MM.1S (cell line): ENCODE measurements at regions not wholly inside any gene's neighbourhood (a gene's known extent, or its start where the extent isn't known, plus 50 kb on each side); places are given as distances from the start of the nearest gene placed in this dataset.

Experiments used
- DNase-seq: peaks from one replicate; pipeline ENCODE4 v3.0.0-alpha.2; 2015
- H2AFZ ChIP-seq: fragments of 300-600 bp; sonication (generic); 2 replicates; pipeline ENCODE4 v1.6.0; 2016; ENCODE audit warnings: antibody characterized with exemption, low read length
- H3F3A ChIP-seq: fragments of 300-600 bp; sonication (generic); 2 replicates; pipeline ENCODE4 v1.6.1; 2016; ENCODE audit warnings: mild to moderate bottlenecking, antibody characterized with exemption, low read length, moderate library complexity, mixed read lengths; ENCODE audit not compliant: insufficient read depth
- H3K27ac ChIP-seq: fragments of 300-600 bp; sonication (generic); 2 replicates; pipeline ENCODE4 v1.5.1; 2016; ENCODE audit warnings: mild to moderate bottlenecking, low read length
- H3K27me3 ChIP-seq: fragments of 300-600 bp; sonication (generic); replicated peaks from 2 replicates; pipeline ENCODE4 v1.6.0; 2016; ENCODE audit warnings: low read length; ENCODE audit not compliant: insufficient read depth
- H3K36me3 ChIP-seq: fragments of 300-600 bp; sonication (generic); replicated peaks from 2 replicates; pipeline ENCODE4 v1.6.1; 2016; ENCODE audit warnings: mild to moderate bottlenecking, low read length, mixed read lengths; ENCODE audit not compliant: insufficient read depth
- H3K4me1 ChIP-seq: fragments of 300-600 bp; sonication (generic); 2 replicates; pipeline ENCODE4 v1.6.1; 2016; ENCODE audit warnings: low read length, mixed read lengths
- H3K4me2 ChIP-seq: fragments of 300-600 bp; sonication (generic); 2 replicates; pipeline ENCODE4 v1.6.0; 2016; ENCODE audit warnings: low read depth, low read length
- H3K4me3 ChIP-seq: fragments of 300-600 bp; sonication (generic); 2 replicates; pipeline ENCODE4 v1.5.1; 2016; ENCODE audit warnings: low read length, mixed read lengths
- H3K79me2 ChIP-seq: fragments of 300-600 bp; sonication (generic); 2 replicates; pipeline ENCODE4 v1.6.1; 2016; ENCODE audit warnings: mixed run types, low read length, mixed read lengths
- H3K9ac ChIP-seq: fragments of 300-600 bp; sonication (generic); 2 replicates; pipeline ENCODE4 v1.6.1; 2016; ENCODE audit warnings: low read length, mixed read lengths
- H3K9me2 ChIP-seq: fragments of 300-600 bp; sonication (generic); replicated peaks from 2 replicates; pipeline ENCODE4 v1.6.1; 2016; ENCODE audit warnings: mild to moderate bottlenecking, low read length, mixed read lengths; ENCODE audit not compliant: insufficient read depth
- H3K9me3 ChIP-seq: fragments of 300-600 bp; sonication (generic); replicated peaks from 2 replicates; pipeline ENCODE4 v1.6.1; 2016; ENCODE audit warnings: mild to moderate bottlenecking, low read length, mixed read lengths; ENCODE audit not compliant: insufficient read depth
- H4K20me1 ChIP-seq: fragments of 300-600 bp; sonication (generic); 2 replicates; pipeline ENCODE4 v1.6.1; 2016; ENCODE audit warnings: mild to moderate bottlenecking, low read length, moderate library complexity, mixed read lengths; ENCODE audit not compliant: insufficient read depth
- CTCF ChIP-seq: fragments of 300-600 bp; sonication (generic); IDR thresholded peaks from 2 replicates; pipeline ENCODE4 v1.5.1; 2016; ENCODE audit warnings: antibody characterized with exemption, low read length, mixed read lengths
- EZH2 ChIP-seq: fragments of 300-600 bp; sonication (generic); optimal IDR thresholded peaks from 2 replicates; pipeline ENCODE3; 2017; ENCODE audit warnings: low read depth, mild to moderate bottlenecking, antibody characterized with exemption, low read length, mixed read lengths
- EZH2phosphoT487 ChIP-seq: fragments of 300-600 bp; sonication (generic); IDR thresholded peaks from 2 replicates; pipeline ENCODE4 v1.6.1; 2018; ENCODE audit warnings: antibody characterized with exemption, low read length

- H3K4me2 ChIP-seq: no peak overlapping the region
- no peaks in the 10 kb centered on the region for H3F3A ChIP-seq
- no peaks in the 10 kb centered on the region for H3K4me1 ChIP-seq
- no peaks in the 10 kb centered on the region for H3K27me3 ChIP-seq
- no peaks in the 10 kb centered on the region for H3K79me2 ChIP-seq
- no peaks in the 10 kb centered on the region for H4K20me1 ChIP-seq
- no peak overlapping the region for H3K4me3 ChIP-seq
- no peaks in the 10 kb centered on the region for H3K9me2 ChIP-seq
- no peak for DNase-seq
- H2AFZ ChIP-seq: no peak overlapping the region
- no peak overlapping the region for H3K9ac ChIP-seq
- TF ChIP-seq EZH2 (no peak), CTCF (no peak), EZH2phosphoT487 (no peak)
- H3K27ac ChIP-seq: no peak overlapping the region
- no peaks in the 10 kb centered on the region for H3K9me3 ChIP-seq
- no peaks in the 10 kb centered on the region for H3K36me3 ChIP-seq
Measured at GRCh38 chr20:43799150-43799711, 72.4 kb upstream of the GTSF1L start.

- Histone ChIP-seq H3K4me1 (no peaks in the 10 kb centered on the region), H4K20me1 (no peaks in the 10 kb centered on the region), H3K9me2 (no peaks in the 10 kb centered on the region), H3K79me2 (no peaks in the 10 kb centered on the region), H3K9me3 (no peaks in the 10 kb centered on the region), H3K27me3 (no peaks in the 10 kb centered on the region), H3K9ac (no peak overlapping the region), H3K4me2 (no peak overlapping the region), H3F3A (no peaks in the 10 kb centered on the region), H3K36me3 (no peaks in the 10 kb centered on the region), H3K4me3 (no peak overlapping the region), H2AFZ (no peak overlapping the region), H3K27ac (no peak overlapping the region)
- TF ChIP-seq CTCF (no peak), EZH2phosphoT487 (no peak), EZH2 (no peak)
- no peak for DNase-seq
Measured at GRCh38 chr20:43798291-43799149, 71.7 kb upstream of the GTSF1L start.

GRCh38 chr20:43794326-43794725, 67.5 kb upstream of the GTSF1L start:
- Histone ChIP-seq H3K4me3 (no peak overlapping the region), H3K4me2 (no peak overlapping the region), H3K9me2 (no peaks in the 10 kb centered on the region), H3K36me3 (no peaks in the 10 kb centered on the region), H2AFZ (no peak overlapping the region), H3K27me3 (no peaks in the 10 kb centered on the region), H4K20me1 (no peaks in the 10 kb centered on the region), H3K9me3 (no peaks in the 10 kb centered on the region), H3K9ac (no peak overlapping the region), H3K27ac (no peak overlapping the region), H3K79me2 (no peaks in the 10 kb centered on the region), H3F3A (no peaks in the 10 kb centered on the region; the same call in 1 of the 2 replicates), H3K4me1 (peaks cover 8% of the 10 kb centered on the region; the same call in 1 of the 2 replicates)
- no peak for TF ChIP-seq EZH2phosphoT487
- no peak for TF ChIP-seq CTCF
- no peak for TF ChIP-seq EZH2
- no peak for DNase-seq
